Right cardiac atrium (tissue), 5 donors: ENCODE measurements at regions not wholly inside any gene's neighbourhood (a gene's known extent, or its start where the extent isn't known, plus 50 kb on each side); places are given as distances from the start of the nearest gene placed in this dataset.
A peak's percentile ranks its signal among the peaks of the same experiment; 100 is the strongest.

Experiments
- ATAC-seq, 2 donors: fragments of 200-7000 bp; cut with Tn5 transposase; one replicate each; pipeline versions ENCODE4 v1.8.0 to v1.9.1; 2020; ENCODE audit warnings: moderate library complexity in 2 of 2, mild to moderate bottlenecking in 1 of 2
- DNase-seq, 3 donors: peaks; one replicate each; pipeline ENCODE4 v3.0.0-alpha.2; 2020
- H3K27ac ChIP-seq: one replicate; pipeline ENCODE4 v1.5.1; 2013; ENCODE audit warnings: mild to moderate bottlenecking, low read length, control low read depth, moderate library complexity
- H3K27me3 ChIP-seq: one replicate; pipeline ENCODE4 v1.6.1; 2013; ENCODE audit not compliant: control insufficient read depth, insufficient read depth
- H3K4me1 ChIP-seq: one replicate; pipeline ENCODE4 v1.6.1; 2013; ENCODE audit warnings: low read length; ENCODE audit not compliant: control insufficient read depth, insufficient read depth
- H3K4me3 ChIP-seq: one replicate; pipeline ENCODE4 v1.5.1; 2013; ENCODE audit warnings: low read length, control low read depth
- H3K9me3 ChIP-seq: one replicate; pipeline ENCODE4 v1.6.1; 2013; ENCODE audit warnings: low read length; ENCODE audit not compliant: control insufficient read depth
- WGBS: extraction: QIAGEN DNeasy Blood & Tissue Kit; methylation state at CpG from one replicate; pipeline ENCODE4 v1.1.7; 2013; 5-methylcytosine and 5-hydroxymethylcytosine counted together
- intact Hi-C, 4 donors: fragments of 100-400 bp; cut with DNase I; formaldehyde crosslinking; loops; one replicate each; pipeline versions ENCODE4 v1.11.0 to v1.14.0; 2022 to 2023
- donor health status: healthy with polysubstance abuse.
- donor health status: DM: no; HTN: yes; CAD: no.
- donor health status: DM: no; HTN: no; CAD: no.
- donor health status: DM: no; HTN: yes; CAD: no; lungs with severe emphysema.
- donor health status: DM: yes; HTN: yes; CAD: no.

DNA sequence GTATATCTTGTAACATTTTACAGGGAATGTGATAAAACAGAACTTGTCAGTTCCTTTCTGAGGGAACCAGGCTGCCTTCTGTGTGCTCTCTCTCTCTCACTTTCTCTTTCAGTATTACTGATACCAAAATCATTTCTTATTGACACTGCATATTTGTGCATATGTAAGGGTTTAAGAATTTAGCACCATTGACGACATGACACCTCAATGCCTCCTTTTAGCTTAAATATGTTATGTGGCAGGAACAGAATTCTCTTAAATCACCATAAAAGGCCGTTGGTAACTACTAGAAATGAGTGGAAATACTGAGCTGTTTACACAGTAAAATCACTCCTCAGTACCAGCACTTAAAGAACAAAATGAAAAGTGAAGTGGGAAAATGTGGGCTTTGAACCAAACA, 457.7 kb upstream of the SYT1 start:
- ATAC-seq = no peak
- intact Hi-C loops = no loop called here
- WGBS = 17% methylated on average over 2 of the region's 2 CpGs
- Histone ChIP-seq H3K4me1 (no peaks in the 10 kb centered on the region), H3K27ac (no peak overlapping the region), H3K27me3 (no peaks in the 10 kb centered on the region), H3K4me3 (no peak overlapping the region), H3K9me3 (no peaks in the 10 kb centered on the region)
- DNase-seq = no peak

DNA sequence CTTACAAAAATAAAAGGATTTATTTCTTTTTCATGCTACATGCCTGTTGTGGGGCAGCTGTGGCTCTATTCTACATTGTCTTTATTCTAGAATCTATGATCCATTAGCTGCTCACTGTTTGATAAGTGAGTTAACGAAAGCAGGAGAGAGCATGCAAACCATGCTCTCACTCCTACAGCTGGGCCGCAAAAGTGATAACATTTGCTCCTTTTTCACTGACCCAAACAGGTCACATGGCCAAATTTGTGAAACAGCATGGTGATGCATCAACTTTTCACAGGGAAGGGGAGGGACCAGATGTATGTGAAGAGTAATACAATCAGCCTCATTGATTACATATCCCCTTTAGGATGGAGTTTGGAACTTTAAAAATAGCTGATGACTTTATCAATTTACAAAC, 456.9 kb upstream of the SYT1 start:
- Histone ChIP-seq H3K9me3 (no peaks in the 10 kb centered on the region), H3K27me3 (no peaks in the 10 kb centered on the region), H3K27ac (no peak overlapping the region), H3K4me3 (no peak overlapping the region), H3K4me1 (no peaks in the 10 kb centered on the region)
- intact Hi-C loops = no loop called here
- ATAC-seq (no peak), DNase-seq (no peak)
- 56% methylated on average over 2 of the region's 2 CpGs for WGBS

DNA sequence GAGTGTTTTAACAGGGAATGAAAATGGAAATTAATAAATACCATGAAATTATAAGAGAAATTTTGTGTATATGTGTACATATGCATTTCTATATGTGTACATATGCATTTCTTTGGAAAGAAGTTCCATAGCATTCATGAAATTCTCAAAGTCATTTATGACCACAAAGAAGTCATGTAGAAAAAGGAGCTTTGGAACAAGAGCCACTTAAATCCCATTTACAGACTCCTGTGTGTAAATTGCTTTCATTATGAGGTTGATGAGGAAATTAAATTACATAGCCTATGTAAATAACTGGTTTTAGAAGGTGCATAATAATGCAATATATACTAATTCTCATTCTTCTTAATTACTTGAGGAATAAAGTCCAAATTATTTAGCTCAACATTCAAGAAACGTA, 450.5 kb upstream of the SYT1 start:
- ATAC-seq (no peak), DNase-seq (no peak)
- WGBS = 90% methylated on average over 1 of the region's 1 CpG
- H3K4me1 ChIP-seq = no peaks in the 10 kb centered on the region
- no peaks in the 10 kb centered on the region for H3K27me3 ChIP-seq
- H3K9me3 ChIP-seq = no peaks in the 10 kb centered on the region
- intact Hi-C loops = no loop called here
- H3K27ac ChIP-seq = no peak overlapping the region
- no peak overlapping the region for H3K4me3 ChIP-seq

DNA sequence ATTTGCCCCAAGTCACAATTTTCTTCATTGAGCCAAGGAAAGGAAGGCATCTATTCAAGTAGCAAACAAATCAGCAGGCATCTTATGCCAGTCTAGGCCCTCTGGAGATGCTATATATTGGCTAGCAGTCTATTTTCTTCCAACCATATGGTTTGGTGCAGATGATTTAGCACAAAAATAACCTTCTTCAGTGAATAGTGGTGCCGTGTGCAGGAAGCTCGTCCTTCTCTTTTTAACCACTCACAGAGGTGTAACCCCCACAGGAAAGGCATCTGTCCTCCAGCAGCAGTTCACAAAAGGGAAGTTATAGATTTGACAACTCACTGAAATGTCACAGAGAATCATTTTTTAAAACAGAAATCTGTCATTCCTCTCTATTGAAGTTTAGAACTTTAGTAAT, 445.7 kb upstream of the SYT1 start:
- Histone ChIP-seq H3K9me3 (no peaks in the 10 kb centered on the region), H3K4me3 (no peak overlapping the region), H3K4me1 (no peaks in the 10 kb centered on the region), H3K27ac (no peak overlapping the region), H3K27me3 (no peaks in the 10 kb centered on the region)
- ATAC-seq (no peak), DNase-seq (no peak)
- WGBS = 39% methylated on average over 2 of the region's 2 CpGs
- intact Hi-C loops = no loop called here

DNA sequence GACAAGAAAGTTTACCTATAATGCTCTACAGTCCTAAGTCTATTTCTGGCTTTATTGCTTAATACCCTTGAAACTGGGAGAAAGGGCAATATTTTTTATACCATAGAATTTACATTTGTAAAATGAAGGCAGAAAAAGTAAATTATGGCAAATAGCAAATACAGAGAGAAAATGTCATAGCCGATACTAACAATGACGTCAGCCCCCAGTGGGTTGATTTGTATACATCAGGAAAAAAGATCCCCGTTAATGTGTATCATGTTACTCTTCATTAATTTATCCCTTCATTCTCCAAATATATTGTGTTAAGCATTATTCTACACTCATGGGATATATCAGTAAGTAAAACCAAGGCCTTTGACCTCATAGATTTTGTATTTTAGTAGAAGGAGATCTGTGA, 445.1 kb upstream of the SYT1 start:
- DNase-seq (no peak), ATAC-seq (no peak)
- Histone ChIP-seq H3K9me3 (no peaks in the 10 kb centered on the region), H3K27me3 (no peaks in the 10 kb centered on the region), H3K4me3 (no peak overlapping the region), H3K27ac (no peak overlapping the region), H3K4me1 (no peaks in the 10 kb centered on the region)
- intact Hi-C loops = no loop called here
- 89% methylated on average over 3 of the region's 3 CpGs for WGBS

DNA sequence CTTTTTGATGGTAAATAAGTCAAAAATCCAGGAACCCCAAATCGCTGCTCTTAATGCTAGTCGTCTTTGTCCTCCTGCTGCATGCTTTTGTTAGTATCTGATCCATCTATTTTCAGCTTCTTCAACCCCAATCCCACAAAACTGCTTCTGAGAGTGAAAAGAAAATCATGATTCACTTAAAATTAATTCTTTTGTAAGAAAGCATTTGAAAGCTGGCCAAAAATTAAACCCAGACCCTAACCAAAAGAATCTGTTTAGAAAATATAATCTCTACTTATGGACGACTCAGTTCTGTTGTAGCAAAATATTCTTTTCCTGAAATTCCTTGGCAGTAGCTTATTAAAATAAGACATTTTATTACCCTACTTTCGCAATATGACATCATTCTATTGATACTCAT, 443.6 kb upstream of the SYT1 start:
- H3K4me1 ChIP-seq = no peaks in the 10 kb centered on the region
- no peaks in the 10 kb centered on the region for H3K9me3 ChIP-seq
- H3K27ac ChIP-seq = no peak overlapping the region
- no peaks in the 10 kb centered on the region for H3K27me3 ChIP-seq
- DNase-seq = no peak
- WGBS = 70% methylated on average over 4 of the region's 4 CpGs
- H3K4me3 ChIP-seq = no peak overlapping the region
- no peak for ATAC-seq
- intact Hi-C loops = no loop called here

DNA sequence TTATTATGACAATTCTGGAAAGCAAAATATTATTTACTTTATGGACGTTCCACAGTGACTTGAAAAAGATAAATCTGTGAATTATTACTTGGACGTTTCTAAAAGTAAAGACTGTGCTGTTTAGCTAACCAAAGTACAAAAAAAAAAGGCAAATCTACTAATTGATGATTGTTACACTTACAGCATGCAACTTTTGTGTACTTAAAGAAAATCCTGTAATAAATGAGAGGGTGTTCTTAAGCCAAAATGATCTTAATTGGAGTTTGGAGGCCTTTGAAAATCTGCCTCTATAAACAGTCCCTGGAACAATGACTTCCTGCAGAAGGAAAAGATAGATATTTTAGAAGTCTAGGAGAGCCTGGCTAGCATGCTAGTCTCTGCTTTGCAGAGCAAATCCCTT, 434.0 kb upstream of the SYT1 start:
- intact Hi-C loops = no loop called here
- H3K4me3 ChIP-seq = no peak overlapping the region
- no peaks in the 10 kb centered on the region for H3K4me1 ChIP-seq
- no peak overlapping the region for H3K27ac ChIP-seq
- DNase-seq (no peak), ATAC-seq (no peak)
- no peaks in the 10 kb centered on the region for H3K9me3 ChIP-seq
- WGBS = 38% methylated on average over 2 of the region's 2 CpGs
- H3K27me3 ChIP-seq = no peaks in the 10 kb centered on the region

DNA sequence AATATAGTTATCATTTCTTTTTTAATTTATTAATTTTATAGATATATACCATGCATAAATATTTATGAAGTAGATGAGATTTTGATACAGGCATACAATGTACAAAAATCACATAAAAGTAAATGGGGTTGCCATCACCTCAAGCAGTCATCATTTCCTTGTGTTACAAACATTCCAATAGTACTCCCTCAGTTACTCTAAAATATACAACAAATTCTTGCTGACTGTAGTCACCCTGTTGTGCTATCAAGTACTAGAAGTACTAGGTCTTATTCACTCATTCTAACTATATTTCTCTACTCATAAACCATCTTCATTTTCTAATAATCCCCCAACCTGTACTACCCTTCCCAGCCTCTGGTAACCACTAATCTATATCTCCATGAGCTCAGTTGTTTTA, 432.6 kb upstream of the SYT1 start:
- no peaks in the 10 kb centered on the region for H3K27me3 ChIP-seq
- no peak overlapping the region for H3K27ac ChIP-seq
- DNase-seq (no peak), ATAC-seq (no peak)
- H3K4me1 ChIP-seq = no peaks in the 10 kb centered on the region
- intact Hi-C loops = no loop called here
- no peak overlapping the region for H3K4me3 ChIP-seq
- no peaks in the 10 kb centered on the region for H3K9me3 ChIP-seq

DNA sequence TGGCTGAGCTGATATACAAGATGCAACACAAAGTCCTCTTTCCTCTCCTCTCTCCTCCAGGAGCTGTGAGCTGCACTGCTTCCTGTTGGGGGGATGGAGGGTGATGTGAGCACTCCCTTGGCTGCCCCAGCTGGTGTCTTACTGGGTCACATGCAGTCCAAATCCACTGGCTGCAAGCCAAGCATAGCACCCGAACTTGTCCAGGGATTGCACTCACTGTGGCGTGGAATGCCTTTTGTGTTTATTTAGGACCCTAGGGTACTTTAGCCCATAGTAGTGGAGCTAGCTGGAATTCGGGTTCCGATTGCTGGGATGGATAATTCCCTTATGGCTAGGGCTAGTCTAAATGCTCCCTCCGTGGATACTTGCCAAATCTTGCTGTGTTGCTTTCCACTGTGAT, 424.9 kb upstream of the SYT1 start:
- H3K4me1 ChIP-seq = no peaks in the 10 kb centered on the region
- no peaks in the 10 kb centered on the region for H3K27me3 ChIP-seq
- intact Hi-C loops = no loop called here
- ATAC-seq = no peak
- peak in 1 of 3 donors; percentile 10 for DNase-seq
- no peak overlapping the region for H3K4me3 ChIP-seq
- no peak overlapping the region for H3K27ac ChIP-seq
- no peaks in the 10 kb centered on the region for H3K9me3 ChIP-seq
- WGBS = 58% methylated on average over 5 of the region's 5 CpGs

DNA sequence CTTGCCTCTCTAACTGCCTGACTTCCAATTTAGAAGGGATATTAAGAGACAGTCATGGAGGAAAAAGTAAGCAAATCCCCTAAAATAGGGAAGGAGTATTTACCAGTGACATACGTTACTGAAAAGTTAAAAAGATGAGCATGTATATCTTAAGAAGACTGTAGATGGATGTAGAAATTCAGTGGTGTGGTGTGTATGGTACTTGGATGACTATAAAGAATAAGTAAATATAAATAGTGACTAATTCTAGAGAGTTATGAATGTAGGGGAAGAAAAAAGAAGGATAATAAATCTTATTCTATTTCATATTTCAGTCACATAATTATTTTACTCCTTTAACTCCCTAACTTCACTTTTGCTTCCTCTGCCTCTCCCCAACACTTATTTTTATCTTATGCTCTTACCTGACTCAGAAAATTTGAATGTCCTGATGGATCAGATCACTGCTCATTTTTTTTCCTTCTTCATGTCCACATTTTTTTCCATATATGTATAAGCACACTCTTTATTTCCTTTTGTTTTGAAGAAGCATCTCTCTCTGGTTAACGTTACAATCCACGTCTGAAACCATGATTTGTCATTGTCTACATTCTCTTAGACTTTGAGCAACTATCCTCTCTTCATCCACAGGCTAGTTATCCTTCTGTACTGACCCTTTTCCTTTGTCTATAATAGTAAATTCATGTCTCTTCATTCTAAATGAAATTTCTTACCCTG, 422.7 kb upstream of the SYT1 start:
- Histone ChIP-seq H3K4me1 (no peaks in the 10 kb centered on the region), H3K27ac (no peak overlapping the region), H3K4me3 (no peak overlapping the region), H3K9me3 (no peaks in the 10 kb centered on the region), H3K27me3 (no peaks in the 10 kb centered on the region)
- DNase-seq (no peak), ATAC-seq (no peak)
- 70% methylated on average over 3 of the region's 3 CpGs for WGBS
- intact Hi-C loops = no loop called here

DNA sequence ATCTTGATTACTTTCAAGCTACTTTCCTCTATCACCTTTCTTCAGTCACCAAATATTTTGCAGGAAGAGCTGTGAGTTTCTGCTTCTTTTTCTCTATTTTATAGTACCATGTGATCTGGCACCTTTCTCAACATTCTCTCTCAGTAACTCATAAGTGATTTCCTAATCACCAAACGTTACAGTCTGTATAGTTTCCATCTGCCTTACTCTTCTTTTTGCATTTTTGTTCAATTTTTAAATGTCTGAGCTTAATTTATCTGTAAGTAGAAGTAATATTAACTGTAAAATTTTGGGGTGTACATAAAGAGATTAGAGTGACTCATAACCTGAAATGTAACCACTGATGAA, 422.1 kb upstream of the SYT1 start:
- H3K27me3 ChIP-seq = no peaks in the 10 kb centered on the region
- DNase-seq = no peak
- H3K27ac ChIP-seq = no peak overlapping the region
- H3K4me3 ChIP-seq = no peak overlapping the region
- intact Hi-C loops = no loop called here
- H3K4me1 ChIP-seq = no peaks in the 10 kb centered on the region
- ATAC-seq = no peak
- 16% methylated on average over 1 of the region's 1 CpG for WGBS
- H3K9me3 ChIP-seq = no peaks in the 10 kb centered on the region

DNA sequence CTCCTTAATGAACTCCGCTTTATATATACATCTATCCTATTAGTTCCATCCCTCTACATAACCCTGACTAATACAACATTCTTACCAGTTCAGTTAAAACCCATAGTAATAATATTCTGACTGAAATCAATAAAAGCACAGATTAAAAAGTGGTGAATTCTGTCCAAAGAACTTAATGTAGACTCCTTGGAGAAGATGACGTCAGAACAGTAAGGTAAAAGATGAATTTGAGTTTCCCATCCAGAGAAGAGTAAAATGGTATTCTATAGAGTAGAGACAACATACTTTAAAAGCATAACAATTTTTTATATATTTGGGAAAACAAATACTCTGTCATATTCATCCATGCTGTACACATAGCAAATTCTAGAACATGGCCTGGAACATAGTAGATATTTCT, 418.0 kb upstream of the SYT1 start:
- Histone ChIP-seq H3K27ac (no peak overlapping the region), H3K4me1 (no peaks in the 10 kb centered on the region), H3K4me3 (no peak overlapping the region), H3K27me3 (no peaks in the 10 kb centered on the region), H3K9me3 (no peaks in the 10 kb centered on the region)
- no peak for DNase-seq
- no peak for ATAC-seq
- 90% methylated on average over 2 of the region's 2 CpGs for WGBS
- intact Hi-C loops = no loop called here
